DMS114 treated with DMSO at 0.1 percent for 48 hours (cell line): ENCODE measurements at regions not wholly inside any gene's neighbourhood (a gene's known extent, or its start where the extent isn't known, plus 50 kb on each side); places are given as distances from the start of the nearest gene placed in this dataset.

ENCODE experiments used
- DNase-seq: peaks from one replicate; lab custom pipeline; 2025; ENCODE audit not compliant: unreplicated experiment; lab: John Stamatoyannopoulos, UW

GRCh38 chr2:120401275-120402066 is 55.5 kb downstream of the INHBB start:
- DNase-seq: no peak

- no peak for DNase-seq
These were observed 56.1 kb downstream of the INHBB start for GRCh38 chr2:120402067-120402433.

GRCh38 chr2:120402508-120402907 is 56.6 kb downstream of the INHBB start:
- DNase-seq: no peak

- no peak for DNase-seq
These were observed 57.3 kb downstream of the INHBB start for GRCh38 chr2:120403261-120403660.

GRCh38 chr2:120403676-120404075 is 57.7 kb downstream of the INHBB start:
- no peak for DNase-seq

GRCh38 chr2:120404274-120404673 is 58.3 kb downstream of the INHBB start:
- DNase-seq: no peak

- no peak for DNase-seq
These were observed 59.2 kb downstream of the INHBB start for GRCh38 chr2:120404941-120405758.

- DNase-seq: no peak
These were observed 59.8 kb downstream of the INHBB start for GRCh38 chr2:120405759-120406099.

GRCh38 chr2:120406566-120406965 is 60.6 kb downstream of the INHBB start:
- no peak for DNase-seq

GRCh38 chr2:120410487-120410886 is 64.6 kb downstream of the INHBB start:
- DNase-seq: no peak

- no peak for DNase-seq
These were observed 69.1 kb downstream of the INHBB start for GRCh38 chr2:120415060-120415459.

- no peak for DNase-seq
These were observed 70.0 kb downstream of the INHBB start for GRCh38 chr2:120415728-120416509.

- DNase-seq: no peak
These were observed 72.3 kb downstream of the INHBB start for GRCh38 chr2:120418174-120418787.

GRCh38 chr2:120419073-120419472 is 73.1 kb downstream of the INHBB start:
- no peak for DNase-seq

GRCh38 chr2:120419955-120420354 is 74.0 kb downstream of the INHBB start:
- no peak for DNase-seq

- DNase-seq: no peak
These were observed 75.3 kb downstream of the INHBB start for GRCh38 chr2:120421126-120421829.

GRCh38 chr2:120421830-120422175 is 75.9 kb downstream of the INHBB start:
- no peak for DNase-seq

GRCh38 chr2:120422465-120423160 is 76.7 kb downstream of the INHBB start:
- DNase-seq: no peak

- no peak for DNase-seq
These were observed 77.4 kb downstream of the INHBB start for GRCh38 chr2:120423167-120423943.
